Right lobe of liver (tissue), 6 donors: ENCODE measurements at regions not wholly inside any gene's neighbourhood (a gene's known extent, or its start where the extent isn't known, plus 50 kb on each side); places are given as distances from the start of the nearest gene placed in this dataset.
"Not testable (repeated sequence)": the region's sequence is repeated elsewhere in the genome, so short reads cannot be mapped to it uniquely, and the experiment has no call there.

Source experiments
- ATAC-seq, 4 donors: fragments of 200-7000 bp; cut with Tn5 transposase; one replicate each; pipeline ENCODE4 v1.9.1; 2020; ENCODE audit warnings: mild to moderate bottlenecking in 4 of 4, moderate library complexity in 4 of 4
- DNase-seq, 3 donors: peaks; one replicate each; pipeline ENCODE4 v3.0.0-alpha.2; 2020
- H3K27ac ChIP-seq, 3 donors: fragments of 200-600 bp; one replicate each; pipeline ENCODE4 v1.8.0; 2022
- H3K27me3 ChIP-seq, 2 donors: fragments of 200-600 bp; one replicate each; pipeline ENCODE4 v1.8.0; 2022
- H3K36me3 ChIP-seq, 4 donors: fragments of 200-600 bp; sonication (generic) in 1 of 4; one replicate each; pipeline versions ENCODE4 v1.5.1 to v1.8.0; 2017 to 2022; ENCODE audit warnings: control low read depth in 1 of 4
- H3K4me1 ChIP-seq, 4 donors: fragments of 200-600 bp; sonication (generic) in 1 of 4; one replicate each; pipeline versions ENCODE4 v1.5.1 to v1.8.0; 2017 to 2022; ENCODE audit warnings: control low read depth in 1 of 4
- H3K4me3 ChIP-seq, 3 donors: fragments of 200-600 bp; one replicate each; pipeline ENCODE4 v1.8.0; 2022
- H3K9me3 ChIP-seq, 4 donors: fragments of 200-600 bp; sonication (generic) in 1 of 4; one replicate each; pipeline versions ENCODE4 v1.5.1 to v1.8.0; 2017 to 2022; ENCODE audit warnings: control low read depth in 1 of 4
- CTCF ChIP-seq, 4 donors: fragments of 200-600 bp in 3 of 4; fragments of 450-650 bp in 1 of 4; IDR thresholded peaks; one replicate each; pipeline versions ENCODE4 v1.5.1 to v1.8.0; 2016 to 2022; ENCODE audit warnings: antibody characterized with exemption in 4 of 4, mild to moderate bottlenecking in 2 of 4
- POLR2A ChIP-seq: fragments of 450-650 bp; IDR thresholded peaks from one replicate; pipeline ENCODE4 v1.6.1; 2017; ENCODE audit warnings: antibody characterized with exemption, mild to moderate bottlenecking
- WGBS: methylation state at CpG from one replicate; pipeline ENCODE4 v1.1.6; 2018; ENCODE audit warnings: low coverage, low lambda C conversion rate; ENCODE audit not compliant: insufficient coverage; ENCODE audit errors: missing lambda C conversion rate; 5-methylcytosine and 5-hydroxymethylcytosine counted together
- intact Hi-C, 2 donors: fragments of 100-400 bp; cut with DNase I; formaldehyde crosslinking; loops; one replicate each; pipeline versions ENCODE4 v1.11.2 to v1.14.1; 2022
- donor health status: DM: no; HTN: yes; CAD: no.
- donor health status: DM: no; HTN: no; CAD: no.
- donor health status: DM: no; HTN: no; CAD: no.
- donor health status: DM: no; HTN: yes; CAD: no.
- donor health status: DM: no; HTN: yes; CAD: no.

- no peak overlapping the region for H3K27ac ChIP-seq
- ATAC-seq (no peak), DNase-seq (no peak)
- H3K4me1 ChIP-seq, result peaks cover 0 to 4% (median 0%) of the 10 kb centered on the region in 4 donors
- intact Hi-C loops, result no loop called here
- TF ChIP-seq CTCF (IDR thresholded peaks at IDR 0.05) (no peak), POLR2A (no peak)
- WGBS, result 88% methylated on average over 9 of the region's 11 CpGs
- no peaks in the 10 kb centered on the region for H3K36me3 ChIP-seq
- H3K4me3 ChIP-seq, result no peak overlapping the region
- no peaks in the 10 kb centered on the region for H3K27me3 ChIP-seq
- no peaks in the 10 kb centered on the region for H3K9me3 ChIP-seq
These were observed 130.4 kb downstream of the TRIM43 start for GRCh38 chr2:95722131-95722697.

- H3K27ac ChIP-seq, H3K27me3 ChIP-seq, ATAC-seq, DNase-seq, H3K9me3 ChIP-seq, H3K36me3 ChIP-seq, H3K4me3 ChIP-seq, intact Hi-C loops: not testable (repeated sequence)
- H3K4me1 ChIP-seq, result peaks cover 0 to 17% (median 5%) of the 10 kb centered on the region in 4 donors
- 67% methylated on average over 3 of the region's 4 CpGs for WGBS
These were observed 131.9 kb downstream of the TRIM43 start for GRCh38 chr2:95723627-95724210.

- H3K4me1 ChIP-seq, result peaks cover 0 to 18% (median 5%) of the 10 kb centered on the region in 4 donors
- ATAC-seq, H3K27me3 ChIP-seq, H3K4me3 ChIP-seq, H3K9me3 ChIP-seq, intact Hi-C loops, DNase-seq, H3K36me3 ChIP-seq, H3K27ac ChIP-seq: not testable (repeated sequence)
- 63% methylated on average over 2 of the region's 2 CpGs for WGBS
These were observed 133.4 kb downstream of the TRIM43 start for GRCh38 chr2:95725191-95725590.

GRCh38 chr2:95725677-95726076, 133.9 kb downstream of the TRIM43 start:
- ATAC-seq, H3K27me3 ChIP-seq, H3K4me3 ChIP-seq, intact Hi-C loops, H3K27ac ChIP-seq, H3K36me3 ChIP-seq, H3K9me3 ChIP-seq, DNase-seq: not testable (repeated sequence)
- peaks cover 0 to 18% (median 5%) of the 10 kb centered on the region in 4 donors for H3K4me1 ChIP-seq
- 73% methylated on average over 1 of the region's 1 CpG for WGBS

- H3K9me3 ChIP-seq, intact Hi-C loops, H3K4me3 ChIP-seq, H3K27me3 ChIP-seq, H3K36me3 ChIP-seq: not testable (repeated sequence)
- DNase-seq (peak in 2 of 3 donors; percentile 26 to 75), ATAC-seq (peak; percentile 53 to 70 (median 62))
- WGBS, result 50% methylated on average over 4 of the region's 5 CpGs
- H3K27ac ChIP-seq, result peak overlapping the region in 2 of 3 donors; percentile 60 to 75
- peaks cover 0 to 18% (median 5%) of the 10 kb centered on the region in 4 donors for H3K4me1 ChIP-seq
These were observed 135.6 kb downstream of the TRIM43 start for GRCh38 chr2:95727420-95727819.

GRCh38 chr2:95728878-95729596, 137.2 kb downstream of the TRIM43 start:
- Histone ChIP-seq H3K4me3 (no peak overlapping the region), H3K4me1 (peaks cover 0 to 18% (median 5%) of the 10 kb centered on the region in 4 donors), H3K27me3 (no peaks in the 10 kb centered on the region), H3K9me3 (no peaks in the 10 kb centered on the region), H3K27ac (peak overlapping the region; percentile 40 to 75 (median 60)), H3K36me3 (no peaks in the 10 kb centered on the region)
- intact Hi-C loops, result no loop called here
- TF ChIP-seq POLR2A (no peak), CTCF (IDR thresholded peaks at IDR 0.05) (peak; percentile 64 to 90 (median 74))
- 15% methylated on average over 8 of the region's 8 CpGs for WGBS
- DNase-seq, result peak; percentile 52 to 80 (median 63)
- peak; percentile 91 to 95 (median 93) for ATAC-seq
